Ammon's horn (tissue), 1 donor: ENCODE measurements at regions not wholly inside any gene's neighbourhood (a gene's known extent, or its start where the extent isn't known, plus 50 kb on each side); places are given as distances from the start of the nearest gene placed in this dataset.

Source experiments
- DNase-seq: peaks from one replicate; pipeline ENCODE4 v3.0.0-alpha.2; 2016; ENCODE audit warnings: low spot score

GRCh38 chr5:135702191-135702590 lies 123.4 kb upstream of the CXCL14 start:
- DNase-seq, result no peak

DNA sequence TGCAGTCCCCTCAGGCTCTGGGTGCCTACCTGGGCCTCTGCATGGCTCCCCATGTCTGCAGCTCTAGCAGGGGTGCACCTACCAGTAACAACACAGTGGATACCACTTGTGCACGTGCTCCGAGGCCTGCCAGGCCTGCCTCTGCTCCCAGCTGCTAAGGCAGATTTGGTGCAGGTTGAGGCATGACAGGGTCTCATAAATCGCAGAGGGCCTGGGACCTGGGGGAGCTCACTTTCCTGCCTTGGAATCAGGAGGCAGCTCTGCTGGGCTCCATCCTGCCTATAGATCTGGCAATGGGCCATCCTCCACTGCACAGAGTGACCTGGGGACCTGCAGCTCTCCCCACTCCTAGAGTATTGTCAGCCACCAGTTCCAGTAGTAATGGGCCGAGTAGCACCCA lies 121.9 kb upstream of the CXCL14 start:
- DNase-seq, result no peak

DNA sequence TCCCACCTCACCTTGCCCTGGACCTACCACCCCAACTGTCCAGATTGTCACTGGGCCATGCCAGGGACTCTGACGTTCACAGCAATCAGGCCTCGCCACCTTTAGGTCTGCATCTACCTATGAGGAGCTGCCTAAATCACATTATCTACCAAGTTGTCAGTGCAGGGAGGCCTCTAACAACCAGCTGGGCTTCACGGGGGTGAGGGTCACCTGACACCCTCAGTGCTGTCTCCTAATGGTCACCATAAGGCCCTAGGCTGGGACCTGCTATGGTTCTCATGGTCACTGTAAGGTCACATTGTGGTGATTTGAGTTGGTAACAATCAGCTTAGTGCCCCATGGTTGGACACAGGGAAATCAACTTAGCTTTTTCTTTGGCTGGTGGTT lies 119.2 kb upstream of the CXCL14 start:
- DNase-seq, result no peak

GRCh38 chr5:135697251-135697958 lies 118.6 kb upstream of the CXCL14 start:
- no peak for DNase-seq

DNA sequence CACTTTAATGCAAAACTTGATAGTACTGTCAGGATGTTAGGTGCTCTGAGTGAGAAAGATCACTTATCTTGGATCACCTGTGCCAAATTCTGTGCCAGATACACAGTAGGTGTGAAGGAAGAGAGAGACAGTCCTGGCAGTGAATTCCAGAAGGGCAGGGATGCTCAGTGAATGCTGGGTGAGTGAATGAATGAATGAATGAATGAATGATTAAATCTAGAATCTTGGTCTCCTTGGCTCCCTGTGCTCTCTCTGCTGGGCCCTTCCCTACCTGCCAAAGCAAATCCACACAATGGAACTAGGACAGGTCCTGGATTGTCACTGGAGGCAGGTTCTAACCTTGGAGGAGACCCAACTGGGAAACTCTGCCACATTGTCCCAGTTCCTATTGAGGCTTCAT lies 117.5 kb upstream of the CXCL14 start:
- no peak for DNase-seq

DNA sequence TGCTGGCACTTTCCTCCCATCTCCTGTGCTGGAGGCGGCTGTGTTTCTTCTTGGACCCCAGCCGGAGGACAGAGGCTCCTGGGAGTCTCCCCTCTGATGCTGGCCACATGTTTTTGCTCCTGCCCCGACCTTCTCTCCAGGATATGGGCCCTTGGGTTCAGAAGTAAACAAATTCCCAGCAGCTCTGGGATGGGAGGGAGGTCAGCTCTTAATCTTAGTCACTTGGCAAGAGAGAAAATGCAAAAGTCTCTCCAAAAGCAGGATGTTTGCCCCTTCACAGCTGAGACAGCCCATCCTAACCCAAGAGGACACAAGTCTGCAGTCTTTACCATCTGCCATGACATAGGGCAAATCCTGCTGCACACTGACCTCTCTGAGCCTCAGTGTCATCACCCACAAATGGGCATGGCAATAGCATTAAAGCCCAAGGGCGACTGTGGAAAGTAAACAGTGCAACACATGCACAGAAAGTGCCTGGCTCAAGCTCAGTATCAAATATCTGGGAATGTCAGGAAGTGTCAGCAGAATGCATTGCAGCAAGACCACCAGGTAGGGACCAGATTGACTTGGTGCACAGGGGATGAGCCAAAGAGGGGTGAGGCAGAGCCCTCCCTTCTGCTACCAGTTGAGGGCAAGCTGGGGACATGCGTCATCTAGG lies 117.0 kb upstream of the CXCL14 start:
- no peak for DNase-seq

DNA sequence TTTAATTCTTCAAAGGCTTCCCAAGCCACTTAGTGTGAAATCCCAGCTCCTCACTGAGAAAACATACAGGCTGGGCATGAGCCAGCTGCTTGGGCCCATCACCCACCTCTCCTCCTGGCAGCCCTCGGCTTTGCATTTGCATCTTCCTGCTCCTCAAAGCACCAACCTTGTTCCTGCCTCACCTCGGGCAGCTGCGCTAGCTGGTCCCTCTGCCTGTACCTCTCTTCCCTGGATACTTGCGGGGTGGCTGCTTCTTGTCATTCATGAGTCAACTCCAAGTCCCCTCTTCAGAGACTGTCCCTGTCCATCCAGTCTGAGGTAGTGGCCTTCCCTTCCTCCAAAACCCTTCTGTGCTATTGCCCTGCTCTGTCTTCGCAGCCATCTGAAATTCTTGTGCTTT lies 116.1 kb upstream of the CXCL14 start:
- DNase-seq, result no peak

- DNase-seq, result no peak
These were observed 115.2 kb upstream of the CXCL14 start for GRCh38 chr5:135694012-135694411.

DNA sequence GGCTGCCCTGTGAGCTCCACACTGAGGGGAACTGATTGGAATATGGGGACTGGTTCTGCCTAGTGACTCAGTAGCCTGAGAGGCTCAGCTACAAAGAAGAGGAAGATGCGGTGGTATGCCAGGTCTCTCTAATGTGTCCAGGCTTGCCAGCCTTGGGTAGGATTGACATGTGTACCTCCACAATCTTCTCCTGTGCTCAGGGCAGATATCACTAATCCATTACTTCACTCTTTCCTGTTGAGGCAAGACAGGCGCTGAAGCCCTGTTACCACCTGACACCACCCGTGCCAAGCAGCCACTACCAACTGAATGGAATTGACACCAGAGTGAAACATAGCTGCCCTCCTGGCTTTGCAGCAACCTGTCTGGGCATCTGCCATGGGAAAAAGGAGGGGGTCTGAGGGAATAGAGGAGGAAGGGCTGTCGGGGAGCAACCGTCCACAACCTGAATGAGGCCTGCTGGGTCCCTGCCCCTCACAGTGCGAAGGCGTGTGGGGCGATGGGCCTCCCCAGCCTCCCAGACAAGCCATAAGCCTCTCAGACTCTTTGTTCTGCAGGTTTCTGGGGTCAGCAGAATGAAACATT lies 114.7 kb upstream of the CXCL14 start:
- no peak for DNase-seq

GRCh38 chr5:135691044-135691443 lies 112.3 kb upstream of the CXCL14 start:
- no peak for DNase-seq

DNA sequence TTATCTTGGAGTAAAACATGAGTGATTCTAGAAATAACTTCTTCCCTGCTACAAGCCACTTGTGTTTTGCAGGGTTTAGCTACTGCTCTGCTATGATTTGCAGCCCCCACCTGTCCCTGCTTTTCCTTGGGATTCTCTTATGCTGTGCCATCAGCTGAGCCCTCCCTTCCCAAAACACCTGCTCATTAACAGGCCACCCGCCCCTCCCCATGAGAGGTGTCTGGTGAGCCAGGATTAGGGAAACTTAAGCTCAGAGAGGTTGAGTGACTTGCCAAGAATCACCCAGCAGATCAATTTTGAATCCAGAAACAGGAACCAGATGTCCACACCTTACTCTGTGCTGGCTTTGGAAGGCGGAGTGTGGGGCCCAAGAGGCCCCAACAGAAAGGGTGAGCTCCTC lies 111.7 kb upstream of the CXCL14 start:
- DNase-seq, result no peak

- DNase-seq, result no peak
These were observed 110.7 kb upstream of the CXCL14 start for GRCh38 chr5:135689506-135689905.

DNA sequence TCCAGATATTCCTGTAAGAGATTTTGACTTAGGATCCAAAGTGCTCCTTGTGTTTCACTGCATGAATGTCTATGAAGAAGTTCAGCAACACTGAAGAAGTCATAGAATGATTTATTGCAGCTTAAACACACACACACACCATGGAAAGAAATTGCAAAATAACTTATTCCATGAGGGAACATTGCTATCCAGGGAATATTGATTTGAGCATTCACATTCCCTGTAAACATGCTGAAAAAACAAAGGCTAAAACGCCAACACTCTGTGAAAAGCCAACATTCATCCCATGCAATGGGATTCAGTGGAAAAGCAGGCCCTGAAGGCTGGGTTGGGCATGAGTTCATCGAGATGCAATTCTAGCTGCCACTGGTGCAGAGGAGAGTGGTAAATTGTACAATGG lies 109.6 kb upstream of the CXCL14 start:
- DNase-seq, result no peak

GRCh38 chr5:135683189-135683588 lies 104.4 kb upstream of the CXCL14 start:
- no peak for DNase-seq

- DNase-seq, result no peak
These were observed 101.9 kb upstream of the CXCL14 start for GRCh38 chr5:135680713-135681112.

DNA sequence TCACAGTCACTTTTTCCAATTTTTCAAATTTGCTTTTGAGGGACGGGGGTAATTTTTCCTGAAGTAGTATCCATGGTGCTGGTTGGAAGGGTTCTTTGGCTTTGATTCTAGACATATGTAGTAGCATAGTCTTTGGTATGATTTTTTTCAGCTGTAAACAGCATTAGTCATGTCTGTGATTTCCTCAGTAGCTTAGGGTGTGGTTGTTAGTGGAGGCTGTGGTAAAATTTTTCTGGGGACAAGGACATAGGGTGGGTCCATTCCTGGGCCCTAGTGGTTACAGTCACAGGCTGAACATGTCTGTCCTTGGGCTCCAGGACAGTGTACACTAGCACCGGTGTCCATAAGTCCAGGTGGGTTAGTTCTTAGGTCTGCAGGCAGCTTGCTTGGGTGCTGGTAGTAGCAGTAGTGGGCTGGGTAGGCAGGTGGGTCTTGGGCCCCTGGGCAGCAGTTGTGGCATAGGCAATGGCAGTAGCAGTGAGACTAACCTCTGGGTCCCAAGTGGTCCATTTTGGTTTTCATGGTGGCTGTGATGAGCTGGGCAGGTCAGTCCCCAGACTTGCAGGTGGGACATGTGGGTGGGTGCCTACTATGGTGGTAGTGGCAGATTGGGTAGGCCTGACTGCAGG lies 100.0 kb upstream of the CXCL14 start:
- DNase-seq, result no peak

DNA sequence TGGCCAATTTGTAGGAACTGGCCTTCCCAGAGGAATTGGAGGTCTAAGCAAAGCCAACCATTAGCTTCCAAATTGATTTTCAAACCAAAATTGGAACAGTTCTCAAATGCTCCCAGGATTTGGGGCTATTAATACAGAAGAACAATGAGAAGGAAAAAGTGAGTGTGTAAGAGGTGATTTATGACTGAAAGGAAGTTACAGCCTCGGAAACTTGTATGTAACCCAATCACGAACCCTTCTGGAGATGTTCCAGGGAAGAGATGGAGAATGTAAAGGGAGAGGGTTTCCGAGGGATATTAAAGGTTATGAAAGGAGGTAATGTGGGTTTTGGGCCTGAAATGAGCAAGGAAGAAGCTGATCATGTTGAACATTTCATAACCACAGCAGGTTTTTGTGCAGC lies 93.2 kb upstream of the CXCL14 start:
- no peak for DNase-seq

GRCh38 chr5:135671052-135671705 lies 92.4 kb upstream of the CXCL14 start:
- DNase-seq, result no peak

DNA sequence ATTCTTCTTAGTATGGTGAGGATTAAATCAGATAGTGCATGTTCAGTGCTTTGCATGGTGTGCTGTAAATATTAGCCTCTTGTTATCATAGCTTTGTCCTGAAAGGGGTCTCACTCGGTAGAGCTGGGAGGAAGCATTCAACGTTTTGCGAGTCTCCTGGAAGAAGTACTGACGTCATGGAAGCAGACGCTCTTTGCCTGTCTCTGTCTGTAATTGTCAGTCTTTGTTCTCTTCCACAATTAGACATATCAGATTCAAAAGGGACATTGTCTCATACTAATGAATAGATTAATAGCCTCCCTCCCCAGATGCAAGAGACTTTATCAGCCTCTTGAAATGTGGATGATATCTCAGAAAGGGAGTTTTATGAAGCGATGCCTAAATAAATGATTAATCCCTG lies 91.8 kb upstream of the CXCL14 start:
- DNase-seq, result no peak

GRCh38 chr5:135669416-135669815 lies 90.6 kb upstream of the CXCL14 start:
- no peak for DNase-seq

- no peak for DNase-seq
These were observed 88.9 kb upstream of the CXCL14 start for GRCh38 chr5:135667673-135668072.

DNA sequence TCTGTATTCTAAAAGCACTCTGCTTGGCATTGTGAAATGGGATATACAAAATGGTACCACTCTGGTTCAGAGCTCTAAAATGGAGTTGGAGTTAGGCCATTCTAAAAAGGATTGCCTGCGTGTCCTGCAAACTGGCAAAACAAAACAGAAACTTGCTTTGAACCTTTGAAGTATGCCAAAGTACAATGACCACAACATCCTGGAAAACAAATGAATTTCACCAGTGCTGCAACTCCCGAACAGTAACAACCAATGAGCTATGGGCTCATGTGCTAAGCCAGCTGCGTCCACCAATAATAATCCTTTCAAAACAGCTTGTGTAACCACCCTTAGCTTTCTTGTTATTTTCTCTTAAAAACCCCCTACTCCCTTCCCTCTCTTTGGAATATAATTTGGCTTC lies 88.4 kb upstream of the CXCL14 start:
- DNase-seq, result no peak

DNA sequence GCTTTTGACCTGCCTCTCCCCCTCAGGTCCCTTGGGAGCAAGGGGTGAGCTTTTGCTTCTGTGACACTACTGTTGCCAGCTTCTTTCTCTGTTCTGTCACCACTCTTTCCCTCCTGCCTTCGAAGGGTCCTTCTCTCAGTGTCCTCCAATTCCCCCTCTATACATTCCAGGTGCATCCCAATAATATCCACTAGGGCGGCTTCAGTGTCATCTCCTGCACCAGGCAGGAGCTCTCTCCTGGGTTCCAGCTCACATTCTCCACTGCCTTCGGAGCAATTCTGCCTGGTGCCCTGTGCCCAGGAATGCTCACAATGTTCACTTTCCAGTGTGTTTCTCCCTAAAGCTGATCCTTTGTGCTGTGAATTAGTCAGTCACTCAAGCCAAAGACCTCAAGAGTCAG lies 83.9 kb upstream of the CXCL14 start:
- no peak for DNase-seq
